DMS79 (cell line): ENCODE measurements at regions not wholly inside any gene's neighbourhood (a gene's known extent, or its start where the extent isn't known, plus 50 kb on each side); places are given as distances from the start of the nearest gene placed in this dataset.
A peak's percentile ranks its signal among the peaks of the same experiment; 100 is the strongest.
"Not testable (repeated sequence)": the region's sequence is repeated elsewhere in the genome, so short reads cannot be mapped to it uniquely, and the experiment has no call there.

Experiments
- DNase-seq: peaks from one replicate; lab custom pipeline; 2025; lab: John Stamatoyannopoulos, UW

- no peak for DNase-seq
Measured at GRCh38 chr2:204143216-204144014, 206.9 kb downstream of the ICOS start.

GRCh38 chr2:204144492-204144891 is 207.9 kb downstream of the ICOS start:
- no peak for DNase-seq

DNA sequence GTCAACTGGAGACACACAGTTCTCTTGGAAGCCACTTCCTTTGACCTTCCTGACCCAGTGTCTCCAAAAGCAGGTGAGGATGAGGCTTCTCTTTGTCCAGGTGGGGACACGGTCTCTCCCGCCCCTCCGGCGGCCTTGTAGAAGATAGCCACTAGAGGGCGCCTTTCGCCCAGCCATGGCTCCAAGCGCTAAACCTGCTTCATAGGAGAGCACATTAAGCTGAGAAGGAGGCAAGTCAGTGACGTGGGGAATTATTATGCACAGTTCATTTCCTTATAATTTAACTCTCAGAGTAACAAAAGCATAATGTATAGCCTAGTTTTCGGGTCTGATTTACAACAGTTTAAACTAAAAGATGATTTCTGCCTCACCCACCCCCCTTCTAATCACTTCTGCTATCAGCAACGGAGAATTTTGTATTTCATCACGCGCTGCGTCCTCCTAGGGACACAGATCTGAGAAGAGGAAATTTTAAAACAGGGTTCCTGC is 208.7 kb downstream of the ICOS start:
- DNase-seq = peak; percentile 51

GRCh38 chr2:204145791-204146190 is 209.2 kb downstream of the ICOS start:
- no peak for DNase-seq

DNA sequence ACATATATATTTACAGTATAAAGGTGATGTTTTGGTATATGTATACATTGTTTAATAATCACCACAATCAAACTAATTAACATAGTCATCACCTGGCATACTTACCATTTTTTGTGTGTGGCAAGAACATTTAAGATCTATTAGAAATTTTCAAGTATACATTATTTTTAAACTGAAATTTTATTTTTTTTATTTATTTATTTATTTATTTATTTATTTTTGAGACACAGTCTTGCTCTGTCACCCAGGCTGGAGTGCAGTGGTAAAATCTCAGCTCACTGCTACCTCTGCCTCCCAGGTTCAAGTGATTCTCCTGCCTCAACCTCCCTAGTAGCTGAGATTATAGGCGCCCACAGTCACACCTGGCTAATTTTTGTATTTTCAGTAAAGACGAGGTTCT is 210.5 kb downstream of the ICOS start:
- DNase-seq = not testable (repeated sequence)

DNA sequence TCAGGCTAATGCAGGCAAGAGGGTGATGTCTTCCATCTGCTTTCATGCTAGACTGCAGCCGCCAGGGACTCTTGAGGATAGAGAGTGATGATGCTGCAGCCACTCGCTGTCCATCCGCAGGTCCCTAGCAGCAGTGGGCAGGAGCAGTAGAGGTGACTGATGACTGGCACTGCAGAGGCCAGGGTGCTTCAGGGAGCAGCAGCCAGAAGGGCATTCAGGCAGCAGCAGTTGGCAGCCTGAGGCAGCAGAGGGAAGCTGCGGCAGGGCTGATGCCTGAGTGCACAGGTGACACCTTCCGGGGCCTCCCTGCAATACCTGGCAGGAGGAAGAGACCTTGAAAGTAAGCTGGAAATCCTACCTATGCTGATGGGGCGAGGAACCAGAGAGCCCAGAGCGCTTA is 214.2 kb downstream of the ICOS start:
- no peak for DNase-seq

DNA sequence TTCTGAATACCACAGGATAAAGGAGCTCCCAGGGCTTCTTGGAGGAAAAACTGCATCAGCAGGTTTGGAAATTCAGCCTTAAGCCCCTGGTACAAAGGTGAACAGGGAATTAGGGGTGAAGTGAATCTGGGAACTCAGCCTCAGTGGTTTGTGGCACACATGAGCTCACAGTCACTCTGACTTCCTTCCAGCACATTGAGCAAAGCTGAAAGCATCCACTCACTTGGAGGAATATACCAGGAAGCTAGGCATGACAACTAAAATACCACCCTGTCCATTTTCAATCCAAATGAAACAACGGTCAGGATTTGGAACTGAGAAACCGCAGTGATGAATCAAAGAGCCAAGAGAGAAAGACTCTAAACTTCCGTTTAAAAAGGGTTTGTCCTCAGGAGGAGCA is 216.1 kb downstream of the ICOS start:
- DNase-seq = no peak

DNA sequence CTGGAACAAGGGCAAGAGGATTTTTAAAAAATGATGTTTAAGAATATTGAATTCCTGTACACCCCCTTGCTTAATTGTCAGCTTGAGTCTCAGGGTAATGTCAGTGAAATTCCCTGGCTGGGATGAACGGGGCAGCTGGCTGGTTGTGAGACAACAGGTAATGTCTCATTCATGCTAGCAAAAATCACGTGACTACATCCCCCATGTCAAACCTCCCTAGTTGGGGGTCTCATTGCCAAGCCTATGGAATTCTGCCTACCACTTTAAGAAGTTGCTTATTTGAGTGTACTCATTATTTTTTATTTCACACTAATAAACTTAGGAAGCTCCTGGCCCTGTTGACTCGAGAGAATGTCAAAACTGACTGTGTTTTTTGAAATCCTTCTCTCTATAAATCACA is 218.3 kb downstream of the ICOS start:
- DNase-seq = no peak

GRCh38 chr2:204156456-204156855 is 219.9 kb downstream of the ICOS start:
- no peak for DNase-seq

DNA sequence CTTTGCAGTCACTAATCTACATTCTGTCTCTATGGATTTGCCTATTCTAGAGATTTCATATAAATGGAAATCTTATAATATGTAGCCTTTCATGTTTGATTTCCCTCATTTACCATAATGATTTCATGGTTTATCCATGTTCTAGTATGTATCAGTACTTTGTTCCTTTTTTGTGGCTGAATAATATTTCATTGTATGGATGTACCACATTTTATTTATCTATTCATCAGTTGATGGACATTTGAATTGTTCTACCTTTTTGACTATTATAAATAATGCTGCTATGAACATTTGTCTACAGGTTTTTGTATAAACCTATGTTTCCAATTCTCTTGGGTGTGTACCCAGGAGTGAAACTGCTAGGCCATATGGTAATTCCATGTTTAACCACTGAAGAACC is 221.1 kb downstream of the ICOS start:
- DNase-seq = no peak

DNA sequence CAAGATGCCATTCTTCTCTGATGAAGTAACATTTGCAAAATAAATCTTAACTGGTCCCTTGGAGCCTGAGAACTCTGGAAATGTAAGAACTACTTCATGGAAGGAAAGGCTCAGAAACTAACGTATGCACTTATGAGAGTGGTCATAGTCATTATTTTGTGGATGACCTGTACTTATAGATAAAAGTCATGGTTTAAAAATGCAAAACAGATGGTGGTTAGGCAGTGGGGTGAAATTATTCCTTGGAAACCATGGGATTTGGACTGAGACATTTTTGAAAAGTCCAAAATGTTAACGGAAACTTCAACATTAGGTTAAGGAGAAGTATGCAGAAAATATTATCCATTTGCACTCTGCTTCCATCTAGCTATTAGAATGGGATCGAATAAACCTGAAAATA is 223.0 kb downstream of the ICOS start:
- no peak for DNase-seq

DNA sequence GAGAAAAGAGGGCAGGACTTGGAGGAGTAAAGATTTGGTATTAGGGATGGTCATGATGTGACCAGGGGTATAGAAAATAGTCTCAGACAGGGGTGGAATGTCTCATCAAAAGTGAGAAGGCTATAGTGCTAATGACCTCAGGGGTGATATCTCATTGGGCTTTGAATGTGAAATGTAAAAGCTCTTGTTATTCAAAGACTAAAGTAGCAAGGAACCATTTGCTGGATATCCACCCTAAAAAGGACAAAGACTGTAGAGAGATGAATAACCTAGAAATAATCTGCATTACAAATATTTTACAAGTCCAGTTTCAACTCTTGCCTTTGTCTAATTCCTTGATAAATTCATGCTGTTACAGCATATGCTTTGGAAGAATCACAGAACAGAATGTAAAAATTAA is 224.4 kb downstream of the ICOS start:
- no peak for DNase-seq

DNA sequence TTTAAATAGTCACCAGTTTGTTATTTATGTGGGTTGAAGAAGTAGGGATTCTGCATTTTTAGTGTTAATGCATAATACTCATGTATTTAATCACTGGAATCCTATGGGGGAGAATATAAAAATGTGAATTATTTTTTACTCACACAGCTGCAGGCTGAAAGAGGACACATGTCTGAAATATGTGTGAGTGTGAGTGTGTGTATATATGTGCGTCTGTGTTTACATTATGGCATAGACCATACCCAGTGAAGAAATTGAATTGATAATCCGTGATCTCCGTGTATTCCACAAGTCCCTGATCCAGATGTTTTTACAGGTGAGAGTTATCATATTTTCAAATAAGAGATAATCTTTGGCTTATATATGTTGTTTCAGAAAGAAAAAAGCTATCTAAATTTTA is 225.3 kb downstream of the ICOS start:
- DNase-seq = no peak

GRCh38 chr2:204166961-204167360 is 230.4 kb downstream of the ICOS start:
- no peak for DNase-seq

GRCh38 chr2:204167670-204168069 is 231.1 kb downstream of the ICOS start:
- DNase-seq = not testable (repeated sequence)

- no peak for DNase-seq
Measured at GRCh38 chr2:204170411-204170810, 233.8 kb downstream of the ICOS start.

- DNase-seq = no peak
Measured at GRCh38 chr2:204171432-204172144, 235.0 kb downstream of the ICOS start.

GRCh38 chr2:204172145-204172600 is 235.6 kb downstream of the ICOS start:
- no peak for DNase-seq

- no peak for DNase-seq
Measured at GRCh38 chr2:204174034-204174433, 237.5 kb downstream of the ICOS start.

DNA sequence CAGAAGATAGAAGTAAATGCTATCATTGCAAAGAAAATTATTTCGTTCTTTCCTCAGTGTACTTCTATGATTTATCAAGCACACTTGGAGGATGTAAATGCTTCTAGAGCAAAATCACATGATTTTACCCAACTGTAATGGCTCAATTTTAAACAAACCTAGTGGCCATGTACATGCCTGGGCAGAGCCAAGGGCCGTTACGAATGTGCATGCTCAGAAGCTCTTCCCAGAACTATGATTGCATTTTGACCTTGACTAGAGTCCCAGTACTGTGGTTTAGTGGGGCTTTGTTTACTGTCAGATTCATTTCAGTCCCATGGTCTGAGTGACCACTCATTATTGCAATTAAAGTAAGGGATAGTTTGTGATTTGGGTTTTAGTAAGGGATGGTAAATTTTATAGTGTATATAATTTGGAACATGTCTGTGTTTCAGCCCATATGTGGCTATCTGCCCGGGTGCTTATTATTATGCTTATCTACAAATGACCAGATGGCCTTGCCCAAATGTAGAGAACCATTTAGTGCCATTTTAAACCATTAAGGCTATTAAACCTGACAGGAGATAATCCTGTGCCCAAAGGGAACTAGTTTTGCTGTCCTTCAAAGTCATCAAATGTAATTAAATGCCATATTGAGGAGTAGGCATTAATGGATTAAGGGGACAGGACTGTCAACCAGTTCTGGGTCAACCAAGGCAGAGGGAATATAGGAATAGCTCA is 239.1 kb downstream of the ICOS start:
- no peak for DNase-seq

DNA sequence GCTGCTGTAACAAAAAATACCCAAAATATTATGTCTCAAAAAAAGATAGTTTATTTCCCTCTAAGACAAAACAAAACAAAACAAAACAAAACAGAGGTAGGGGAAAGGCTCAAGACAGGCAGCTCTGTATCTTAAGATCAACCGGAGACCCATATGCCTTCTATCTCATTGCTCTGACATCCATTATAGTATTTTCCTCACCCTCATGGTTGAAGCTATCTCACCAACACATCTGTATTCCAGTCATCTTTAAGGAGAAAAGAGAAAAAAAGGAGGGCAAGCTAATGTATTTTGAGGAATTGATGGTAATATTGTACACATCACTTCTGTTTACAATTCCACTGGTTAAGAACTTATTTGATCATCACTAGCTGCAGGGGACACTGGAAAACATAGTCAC is 239.7 kb downstream of the ICOS start:
- no peak for DNase-seq

DNA sequence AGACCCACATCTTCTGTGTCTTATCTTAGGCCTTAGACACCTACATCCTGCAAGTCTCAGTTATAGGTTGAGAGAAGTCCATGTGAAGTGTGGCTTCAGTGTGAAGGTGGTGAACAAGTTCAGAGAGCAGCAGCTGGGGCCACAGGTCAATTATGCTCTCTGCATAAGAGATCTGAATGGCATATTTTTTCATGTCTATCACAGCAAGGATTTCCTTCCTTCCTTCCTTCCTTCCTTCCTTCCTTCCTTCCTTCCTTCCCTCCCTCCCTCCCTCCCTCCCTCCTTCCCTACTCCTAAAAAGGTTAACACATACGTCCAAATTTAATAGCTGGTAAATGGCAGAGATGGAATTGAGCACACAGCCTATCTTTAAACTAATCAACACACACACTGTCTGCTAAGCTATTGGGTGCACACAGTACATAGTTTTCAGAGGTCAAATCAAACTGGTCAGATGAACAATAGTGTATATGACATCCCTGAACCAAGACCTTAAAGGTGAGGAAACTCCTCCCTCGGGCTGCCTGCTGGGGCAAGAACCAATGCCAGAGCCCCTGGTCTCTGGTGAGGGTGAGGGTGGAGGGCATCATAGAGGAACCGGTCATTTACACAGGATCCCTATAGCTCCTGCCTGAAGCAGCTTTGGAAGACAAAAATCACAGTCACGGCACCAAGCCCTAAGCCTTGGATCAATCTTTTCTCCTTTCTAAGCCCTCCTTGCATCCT is 240.9 kb downstream of the ICOS start:
- DNase-seq = no peak
